Transverse colon (tissue), 4 donors: ENCODE measurements at regions not wholly inside any gene's neighbourhood (a gene's known extent, or its start where the extent isn't known, plus 50 kb on each side); places are given as distances from the start of the nearest gene placed in this dataset.

Source experiments
- DNase-seq: peaks from one replicate; pipeline ENCODE4 v3.0.0-alpha.2; 2019
- H3K27ac ChIP-seq, 4 donors: fragments of 200-600 bp; sonication (generic); 2 replicates each; pipeline ENCODE4 v1.5.1; 2016 to 2018; ENCODE audit warnings: inconsistent platforms in 4 of 4
- H3K27me3 ChIP-seq: fragments of 200-600 bp; sonication (generic); 2 replicates; pipeline ENCODE4 v1.5.1; 2017; ENCODE audit warnings: inconsistent platforms
- H3K36me3 ChIP-seq, 4 donors: fragments of 200-600 bp; sonication (generic); 2 replicates each; pipeline ENCODE4 v1.5.1; 2017 to 2019; ENCODE audit warnings: inconsistent platforms in 4 of 4
- H3K4me1 ChIP-seq, 4 donors: fragments of 200-600 bp; sonication (generic); 2 replicates each; pipeline ENCODE4 v1.5.1; 2017 to 2020; ENCODE audit warnings: inconsistent platforms in 4 of 4
- H3K4me3 ChIP-seq, 4 donors: fragments of 200-600 bp; sonication (generic); 1 replicate in 1 of 4; 2 replicates in 3 of 4; pipeline versions ENCODE4 v1.5.1 to v1.6.1; 2017 to 2019; ENCODE audit warnings: inconsistent platforms in 4 of 4
- H3K9me3 ChIP-seq, 2 donors: fragments of 200-600 bp; sonication (generic); 2 replicates each; pipeline ENCODE4 v1.5.1; 2017 to 2019; ENCODE audit warnings: inconsistent platforms in 2 of 2
- CTCF ChIP-seq, 5 experiments: fragments of 200-600 bp in 3 of 5; fragments of 450-650 bp in 2 of 5; sonication (generic) in 3 of 5; IDR thresholded peaks; 1 replicate in 2 of 5; 2 replicates in 3 of 5; pipeline ENCODE4 v1.5.1; 2016 to 2017; ENCODE audit warnings: antibody characterized with exemption in 5 of 5, inconsistent platforms in 3 of 5, mild to moderate bottlenecking in 2 of 5, moderate library complexity in 1 of 5
- EP300 ChIP-seq: sonication (generic); formaldehyde crosslinking; IDR thresholded peaks from one replicate; pipeline ENCODE4 v1.6.1; 2017; ENCODE audit warnings: antibody characterized with exemption, low read depth
- POLR2A ChIP-seq: fragments of 450-650 bp; IDR thresholded peaks from one replicate; pipeline ENCODE4 v1.6.1; 2016; ENCODE audit warnings: antibody characterized with exemption, mild to moderate bottlenecking, moderate library complexity
- POLR2AphosphoS5 ChIP-seq, 3 donors: sonication (generic); formaldehyde crosslinking; IDR thresholded peaks; one replicate each; pipeline ENCODE4 v1.6.1; 2016; ENCODE audit warnings: antibody characterized with exemption in 3 of 3
- WGBS, 2 donors: methylation state at CpG; one replicate each; pipeline ENCODE4 v1.1.5; 2018; ENCODE audit warnings: low coverage in 1 of 2; 5-methylcytosine and 5-hydroxymethylcytosine counted together
- in situ Hi-C, 4 donors: fragments of 200-750 bp; cut with MboI; loops; one replicate each; pipeline versions ENCODE4 v1.15.0 to v1.15.1; 2017; ENCODE audit warnings: low sequenced_read_pairs in 3 of 4, low pct_ligation_motif_present in 1 of 4, low pct_unique_long_range_greater_than_20kb in 1 of 4
- intact Hi-C: fragments of 100-400 bp; cut with DNase I; formaldehyde crosslinking; loops from one replicate; pipeline ENCODE4 v1.15.1; 2023; ENCODE audit warnings: low total_unique reads

- Histone ChIP-seq H3K27ac (peak overlapping the region in 1 of 4 donors; percentile 34), H3K9me3 (no peaks in the 10 kb centered on the region), H3K36me3 (no peaks in the 10 kb centered on the region), H3K27me3 (no peaks in the 10 kb centered on the region), H3K4me3 (no peak overlapping the region), H3K4me1 (peaks cover 13 to 75% (median 37%) of the 10 kb centered on the region in 4 donors)
- in situ Hi-C loops (no loop called here), intact Hi-C loops (no loop called here)
- no peak for DNase-seq
- TF ChIP-seq POLR2A (no peak), CTCF (IDR thresholded peaks at IDR 0.05) (no peak), POLR2AphosphoS5 (IDR thresholded peaks at IDR 0.05) (no peak), EP300 (no peak)
- 86% methylated on average over 1 of the region's 1 CpG; no CpG with 5 or more reads in 1 of the 2 donors for WGBS, 2 donors
Measured at GRCh38 chr20:51131811-51132210, 108.9 kb upstream of the KCNG1 start.

DNA sequence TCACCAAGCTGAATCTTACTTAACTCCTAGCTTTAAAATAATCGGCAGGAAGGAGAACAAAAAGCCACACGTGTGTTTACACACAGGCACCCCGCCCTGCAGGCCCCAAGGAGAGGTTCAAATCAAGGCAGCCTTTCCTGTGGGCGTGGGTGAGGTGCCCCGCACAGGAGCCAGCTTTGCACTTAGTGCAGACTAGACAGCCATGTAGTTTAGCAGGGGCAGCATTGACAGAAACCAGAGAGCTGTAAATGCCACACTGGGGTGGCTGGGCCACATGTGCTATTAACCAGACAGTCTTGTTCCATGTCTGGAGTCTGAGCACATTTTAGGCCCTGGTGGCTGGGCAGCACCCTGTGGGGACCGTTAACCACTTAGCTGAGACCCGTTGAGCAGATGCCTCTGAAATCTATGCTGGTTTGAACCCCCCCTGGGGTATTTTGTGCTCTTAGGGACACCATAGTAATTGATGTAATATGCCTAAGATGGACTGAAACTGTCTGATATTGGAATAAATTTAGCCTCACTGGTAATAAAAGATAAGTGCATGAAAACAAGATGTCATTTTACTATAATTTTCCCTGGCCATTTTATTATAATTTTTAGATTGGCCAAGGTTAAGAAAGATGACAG lies 106.4 kb upstream of the KCNG1 start:
- Histone ChIP-seq H3K4me3 (no peak overlapping the region), H3K36me3 (no peaks in the 10 kb centered on the region), H3K27me3 (no peaks in the 10 kb centered on the region), H3K4me1 (peaks cover 18 to 70% (median 44%) of the 10 kb centered on the region in 4 donors), H3K9me3 (no peaks in the 10 kb centered on the region), H3K27ac (peak overlapping the region in 3 of 4 donors; percentile 4 to 54 (median 45))
- 29 to 41% methylated on average over 1 to 7 of the region's 7 CpGs for WGBS, 2 donors
- intact Hi-C loops (no loop called here), in situ Hi-C loops (no loop called here)
- DNase-seq, result peak; percentile 72
- TF ChIP-seq POLR2A (no peak), EP300 (peak; percentile 17), POLR2AphosphoS5 (IDR thresholded peaks at IDR 0.05) (peak; percentile 73 to 97 (median 89))

- Histone ChIP-seq H3K27me3 (no peaks in the 10 kb centered on the region), H3K4me1 (peaks cover 18 to 62% (median 44%) of the 10 kb centered on the region in 4 donors), H3K36me3 (no peaks in the 10 kb centered on the region), H3K9me3 (no peaks in the 10 kb centered on the region), H3K4me3 (no peak overlapping the region), H3K27ac (no peak overlapping the region)
- WGBS, 2 donors, result 64 to 66% methylated on average over 3 to 4 of the region's 4 CpGs
- in situ Hi-C loops, result no loop called here
- intact Hi-C loops, result no loop called here
- TF ChIP-seq POLR2A, result no peak
- no peak for TF ChIP-seq POLR2AphosphoS5 (IDR thresholded peaks at IDR 0.05)
- TF ChIP-seq EP300, result no peak
- no peak for TF ChIP-seq CTCF (IDR thresholded peaks at IDR 0.05)
- no peak for DNase-seq
Measured at GRCh38 chr20:51128198-51128597, 105.3 kb upstream of the KCNG1 start.

- intact Hi-C loops, result no loop called here
- WGBS, 2 donors, result 67 to 82% methylated on average over 4 of the region's 4 CpGs
- no peak overlapping the region for H3K27ac ChIP-seq
- TF ChIP-seq EP300, result no peak
- no peak for TF ChIP-seq POLR2AphosphoS5 (IDR thresholded peaks at IDR 0.05)
- no peak for TF ChIP-seq CTCF (IDR thresholded peaks at IDR 0.05)
- no peak for TF ChIP-seq POLR2A
- in situ Hi-C loops, result no loop called here
- H3K4me1 ChIP-seq, result peaks cover 16 to 61% (median 42%) of the 10 kb centered on the region in 4 donors
- no peaks in the 10 kb centered on the region for H3K36me3 ChIP-seq
- no peak for DNase-seq
- no peaks in the 10 kb centered on the region for H3K27me3 ChIP-seq
- H3K4me3 ChIP-seq, result no peak overlapping the region
- H3K9me3 ChIP-seq, result no peaks in the 10 kb centered on the region
Measured at GRCh38 chr20:51127713-51128112, 104.8 kb upstream of the KCNG1 start.
